GM21528 (cell line): ENCODE measurements at regions not wholly inside any gene's neighbourhood (a gene's known extent, or its start where the extent isn't known, plus 50 kb on each side); places are given as distances from the start of the nearest gene placed in this dataset.
A peak's percentile ranks its signal among the peaks of the same experiment; 100 is the strongest.

Experiments
- ATAC-seq: cut with Tn5 transposase; IDR thresholded peaks from one replicate; pipeline ENCODE4 v1.9.1; 2021; ENCODE audit warnings: mild to moderate bottlenecking, moderate library complexity; ENCODE audit not compliant: unreplicated experiment, low FRiP score

- no peak for ATAC-seq
Measured at GRCh38 chr2:234310166-234310565, 186.7 kb downstream of the ARL4C start.

DNA sequence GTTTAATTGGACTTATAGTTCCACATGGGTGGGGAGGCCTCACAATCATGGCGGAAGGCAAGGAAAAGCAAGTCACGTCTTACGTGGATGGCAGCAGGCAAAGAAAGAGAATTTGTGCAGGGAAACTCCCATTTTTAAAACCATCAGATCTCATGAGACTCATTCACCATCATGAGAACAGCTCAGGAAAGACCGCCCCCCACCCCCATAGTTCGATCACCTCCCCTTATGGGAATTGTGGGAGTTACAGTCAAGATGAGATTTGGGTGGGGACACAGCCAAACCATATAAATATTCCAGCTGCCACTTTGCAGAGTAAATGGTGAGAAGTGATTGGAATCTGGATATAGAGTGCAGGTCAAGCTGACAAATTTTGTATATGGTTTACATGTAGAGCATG lies 187.4 kb downstream of the ARL4C start:
- no peak for ATAC-seq

GRCh38 chr2:234308813-234309195 lies 188.1 kb downstream of the ARL4C start:
- peak; percentile 88 for ATAC-seq

DNA sequence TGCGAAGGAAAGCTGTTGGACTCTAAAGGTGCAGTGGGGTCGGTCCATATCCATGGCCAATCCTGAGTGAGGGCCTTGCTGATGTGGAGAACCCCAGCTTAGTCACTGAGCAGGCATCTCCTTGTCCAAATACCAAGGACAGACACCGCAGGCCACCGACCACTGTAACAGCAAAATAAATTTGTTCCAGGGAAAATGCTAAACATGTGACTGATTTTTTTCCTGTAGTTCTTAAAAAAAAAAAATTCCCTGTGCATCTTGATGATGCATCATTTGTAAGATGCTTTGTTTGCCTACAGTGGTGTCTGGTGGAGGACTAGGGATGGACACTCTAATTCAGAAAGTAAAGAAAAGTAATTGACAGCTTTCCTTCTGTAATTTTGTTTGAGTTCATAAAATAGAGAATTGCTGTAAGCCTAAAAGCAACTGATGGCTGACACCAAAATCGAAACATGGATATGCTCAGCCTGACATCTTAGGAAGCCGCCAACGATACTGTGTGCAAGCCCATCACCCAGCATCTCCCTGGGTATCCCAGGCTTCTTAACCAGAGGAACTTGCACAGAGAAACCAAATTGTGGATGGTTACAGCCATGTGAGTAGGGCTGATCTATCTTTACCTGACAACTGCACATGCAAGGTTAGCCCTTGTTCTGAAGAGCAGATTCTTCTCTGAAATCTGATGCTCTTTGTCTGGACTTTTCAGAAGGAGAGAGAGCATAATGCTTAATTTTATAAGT lies 188.6 kb downstream of the ARL4C start:
- no peak for ATAC-seq

DNA sequence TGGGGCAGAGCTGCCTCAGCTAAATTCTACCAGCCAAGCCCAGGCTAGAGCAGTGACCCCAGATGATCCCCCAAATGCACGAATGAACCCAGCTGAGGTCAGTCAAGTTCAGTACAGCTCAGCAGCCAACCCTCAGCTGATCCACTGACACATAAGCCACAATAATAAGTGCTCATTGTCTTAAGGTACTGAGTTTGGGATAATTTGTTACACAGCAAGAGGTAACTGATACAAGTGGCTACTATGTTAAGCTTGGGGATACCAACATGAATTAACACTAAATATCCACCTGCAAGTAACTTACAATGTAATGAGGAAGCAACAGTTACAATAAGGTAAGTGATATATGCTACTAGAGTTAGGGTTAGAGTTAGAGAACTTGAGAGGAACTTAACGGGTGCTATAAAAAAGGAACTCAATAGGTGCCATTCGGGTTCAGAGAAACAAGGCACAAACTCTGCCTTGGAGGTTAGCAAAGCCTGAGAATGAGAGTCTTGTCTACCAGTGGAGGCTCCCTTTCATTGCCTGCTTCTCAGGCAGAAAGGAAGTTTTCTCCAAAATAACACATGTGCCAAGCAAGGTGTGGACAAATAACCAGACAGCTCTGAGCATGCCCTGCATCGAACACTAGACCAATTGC lies 189.4 kb downstream of the ARL4C start:
- no peak for ATAC-seq

GRCh38 chr2:234306426-234307173 lies 190.3 kb downstream of the ARL4C start:
- ATAC-seq, result no peak

- ATAC-seq, result no peak
Measured at GRCh38 chr2:234305846-234306245, 191.0 kb downstream of the ARL4C start.

DNA sequence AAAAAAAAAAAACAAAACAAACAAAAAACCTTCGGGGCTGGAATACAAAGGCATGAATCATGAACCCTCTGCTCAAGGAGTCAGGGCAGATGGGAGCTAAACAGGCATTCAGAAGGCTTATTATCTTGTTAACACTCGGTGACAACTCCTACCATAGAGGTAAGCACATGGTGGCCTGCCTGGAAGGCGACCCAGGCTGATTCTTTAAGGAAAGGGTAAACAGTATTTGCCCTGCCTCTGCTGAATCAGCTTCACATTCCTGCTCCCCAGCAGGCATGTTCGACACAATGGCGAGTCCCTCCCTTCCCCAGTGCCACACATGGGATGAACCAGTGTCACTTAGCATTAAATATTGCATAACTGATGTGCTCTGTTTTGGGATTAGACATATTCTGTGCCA lies 191.9 kb downstream of the ARL4C start:
- ATAC-seq, result no peak

GRCh38 chr2:234302664-234302991 lies 194.3 kb downstream of the ARL4C start:
- no peak for ATAC-seq

- ATAC-seq, result no peak
Measured at GRCh38 chr2:234300932-234301823, 195.7 kb downstream of the ARL4C start.

DNA sequence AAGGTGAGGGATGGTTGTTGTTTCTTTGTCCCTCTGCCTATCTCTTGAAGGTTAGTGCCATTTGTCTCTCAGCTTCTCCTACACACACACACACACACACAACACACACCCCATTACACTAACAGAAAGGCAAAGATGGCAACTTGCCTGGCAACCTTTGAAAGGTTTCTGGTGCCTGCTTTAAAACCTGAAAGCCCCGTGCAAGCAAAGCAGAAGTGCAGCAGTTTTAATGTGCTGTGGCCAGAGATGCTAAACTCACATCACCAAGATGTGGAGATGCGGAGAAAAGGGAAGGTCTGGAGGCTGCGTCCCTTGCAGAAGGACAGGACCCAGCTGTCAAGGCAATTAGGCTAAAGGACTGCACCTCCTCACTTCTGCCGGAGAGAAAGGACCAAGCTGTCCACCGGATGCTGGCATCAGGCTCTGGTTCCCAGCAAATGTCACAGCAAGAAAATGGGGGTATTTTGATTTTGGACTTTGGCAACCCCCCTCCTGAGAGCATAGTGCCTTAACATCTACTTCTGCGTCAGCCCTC lies 196.4 kb downstream of the ARL4C start:
- ATAC-seq, result no peak

DNA sequence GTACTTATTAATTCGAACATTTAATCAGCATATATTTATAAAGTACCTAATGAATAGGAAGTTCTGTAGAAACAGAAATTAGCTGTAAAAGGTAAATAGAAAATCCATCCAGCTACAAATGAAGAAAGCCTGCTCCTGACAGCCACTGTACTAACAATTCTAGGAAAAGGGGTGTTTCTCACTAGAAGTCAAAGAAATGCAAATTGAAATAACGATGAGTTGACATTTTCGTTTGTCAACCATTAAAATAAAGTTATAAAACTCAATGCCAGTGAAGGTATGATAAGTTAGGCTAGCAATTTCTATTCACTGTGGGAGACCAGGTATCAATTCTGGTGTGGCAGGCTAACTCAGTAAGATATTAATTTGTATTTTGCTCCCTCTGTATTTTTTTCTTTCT lies 198.0 kb downstream of the ARL4C start:
- no peak for ATAC-seq

DNA sequence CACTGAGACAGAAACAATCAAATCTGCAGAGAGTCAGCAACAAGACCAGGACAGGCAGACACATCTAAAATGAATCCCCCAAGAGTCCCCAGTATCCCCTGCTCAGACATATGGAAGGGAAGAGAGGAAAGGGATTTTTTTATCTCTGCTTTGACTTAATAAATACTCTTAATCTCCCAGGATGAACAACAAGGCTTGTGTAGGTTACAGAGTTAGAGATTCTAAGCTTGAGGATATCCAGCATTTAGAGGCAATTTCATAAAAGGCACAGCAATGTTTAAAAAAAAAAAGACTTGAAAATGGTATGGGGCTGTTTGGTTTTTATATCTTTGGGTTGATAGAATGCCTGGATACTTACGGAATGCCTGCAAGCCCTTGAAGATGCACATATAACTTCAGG lies 199.9 kb downstream of the ARL4C start:
- no peak for ATAC-seq

GRCh38 chr2:234293973-234294372 lies 202.9 kb downstream of the ARL4C start:
- ATAC-seq, result no peak

DNA sequence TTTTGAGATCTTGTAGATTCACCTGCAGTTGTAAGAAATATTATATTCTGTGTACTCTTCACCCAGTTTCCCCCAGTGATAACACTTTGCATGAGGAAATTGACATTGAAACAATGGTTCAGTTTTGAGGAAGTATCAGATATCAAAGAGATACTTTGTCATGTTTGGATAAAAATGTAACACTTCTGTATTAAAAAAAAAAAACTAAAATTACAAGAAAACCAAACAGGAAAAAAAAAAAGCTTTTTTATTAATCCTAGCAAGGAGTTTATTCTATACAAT lies 204.0 kb downstream of the ARL4C start:
- no peak for ATAC-seq

GRCh38 chr2:234292205-234292961 lies 204.5 kb downstream of the ARL4C start:
- ATAC-seq, result peak; percentile 67

GRCh38 chr2:234291765-234292204 lies 205.1 kb downstream of the ARL4C start:
- peak; percentile 32 for ATAC-seq

DNA sequence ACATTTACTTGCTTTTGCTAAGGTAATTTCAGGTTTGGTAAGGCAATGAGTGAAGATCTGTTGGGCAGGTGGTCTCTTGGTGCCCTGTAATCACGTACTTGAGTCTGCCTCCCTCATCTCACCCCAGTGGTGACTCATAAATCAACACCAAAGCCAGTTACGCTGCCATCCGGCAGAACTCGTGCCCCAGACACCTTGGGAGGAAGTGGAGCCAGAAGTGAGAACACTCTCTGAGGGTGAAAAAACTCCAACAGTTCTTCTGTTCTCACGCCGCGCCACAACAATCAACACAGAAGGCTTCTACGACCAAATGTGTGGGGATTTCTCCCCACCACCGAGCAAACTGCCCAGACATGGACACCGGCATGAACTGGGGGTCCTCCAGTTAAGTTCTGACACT lies 206.2 kb downstream of the ARL4C start:
- peak; percentile 53 for ATAC-seq

GRCh38 chr2:234289834-234290590 lies 206.9 kb downstream of the ARL4C start:
- no peak for ATAC-seq
